HG02870 (cell line): ENCODE measurements at regions not wholly inside any gene's neighbourhood (a gene's known extent, or its start where the extent isn't known, plus 50 kb on each side); places are given as distances from the start of the nearest gene placed in this dataset.

Experiments used
- ATAC-seq: cut with Tn5 transposase; IDR thresholded peaks from one replicate; pipeline ENCODE4 v1.9.1; 2021; ENCODE audit warnings: mild to moderate bottlenecking, moderate library complexity; ENCODE audit not compliant: unreplicated experiment

- ATAC-seq = no peak
Observed at GRCh38 chr2:236887531-236887930, 198.2 kb upstream of the COPS8 start.

- no peak for ATAC-seq
Observed at GRCh38 chr2:236887953-236888793, 197.5 kb upstream of the COPS8 start.

- ATAC-seq = no peak
Observed at GRCh38 chr2:236888794-236889780, 196.6 kb upstream of the COPS8 start.

GRCh38 chr2:236889791-236890704, 195.6 kb upstream of the COPS8 start:
- no peak for ATAC-seq

- ATAC-seq = no peak
Observed at GRCh38 chr2:236892721-236893120, 193.0 kb upstream of the COPS8 start.

- no peak for ATAC-seq
Observed at GRCh38 chr2:236894791-236895190, 190.9 kb upstream of the COPS8 start.

GRCh38 chr2:236895497-236895896, 190.2 kb upstream of the COPS8 start:
- ATAC-seq = no peak

- no peak for ATAC-seq
Observed at GRCh38 chr2:236896688-236897087, 189.0 kb upstream of the COPS8 start.

GRCh38 chr2:236899146-236899545, 186.5 kb upstream of the COPS8 start:
- ATAC-seq = no peak

- no peak for ATAC-seq
Observed at GRCh38 chr2:236899950-236900640, 185.6 kb upstream of the COPS8 start.

GRCh38 chr2:236901956-236902355, 183.7 kb upstream of the COPS8 start:
- no peak for ATAC-seq

GRCh38 chr2:236903978-236904377, 181.7 kb upstream of the COPS8 start:
- ATAC-seq = no peak

- ATAC-seq = no peak
Observed at GRCh38 chr2:236904389-236905263, 181.1 kb upstream of the COPS8 start.

- ATAC-seq = no peak
Observed at GRCh38 chr2:236905976-236906375, 179.7 kb upstream of the COPS8 start.

- no peak for ATAC-seq
Observed at GRCh38 chr2:236908439-236909192, 177.1 kb upstream of the COPS8 start.

- no peak for ATAC-seq
Observed at GRCh38 chr2:236909193-236909504, 176.5 kb upstream of the COPS8 start.

GRCh38 chr2:236909802-236910201, 175.9 kb upstream of the COPS8 start:
- no peak for ATAC-seq

GRCh38 chr2:236910781-236911495, 174.8 kb upstream of the COPS8 start:
- ATAC-seq = no peak
